GM18502 (cell line): ENCODE measurements at regions not wholly inside any gene's neighbourhood (a gene's known extent, or its start where the extent isn't known, plus 50 kb on each side); places are given as distances from the start of the nearest gene placed in this dataset.

Experiments
- ATAC-seq: cut with Tn5 transposase; IDR thresholded peaks from one replicate; pipeline ENCODE4 v1.9.1; 2021; ENCODE audit warnings: mild to moderate bottlenecking; ENCODE audit not compliant: unreplicated experiment, poor library complexity

GRCh38 chr2:160976797-160977196, 183.4 kb upstream of the TANK start:
- no peak for ATAC-seq

DNA sequence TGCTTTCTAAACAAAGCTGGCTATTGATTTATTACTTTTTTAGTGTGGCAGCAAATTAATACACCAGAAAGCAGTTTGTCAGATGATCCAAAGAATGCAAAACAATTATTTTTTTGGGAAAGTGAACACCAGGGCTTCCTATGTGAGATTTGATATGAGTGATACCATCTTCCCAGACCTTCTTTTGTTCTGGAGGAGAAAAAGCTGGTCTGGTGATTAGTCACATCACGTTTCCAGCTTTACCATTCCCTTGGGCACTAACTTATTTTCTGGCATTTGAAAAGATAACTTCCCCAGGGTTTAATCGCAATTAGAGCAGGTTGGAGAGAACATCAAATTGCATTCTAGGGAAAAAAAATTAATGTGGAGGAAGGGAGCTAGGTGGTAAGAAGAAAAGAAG, 182.9 kb upstream of the TANK start:
- ATAC-seq = no peak

GRCh38 chr2:160977854-160978253, 182.4 kb upstream of the TANK start:
- no peak for ATAC-seq

DNA sequence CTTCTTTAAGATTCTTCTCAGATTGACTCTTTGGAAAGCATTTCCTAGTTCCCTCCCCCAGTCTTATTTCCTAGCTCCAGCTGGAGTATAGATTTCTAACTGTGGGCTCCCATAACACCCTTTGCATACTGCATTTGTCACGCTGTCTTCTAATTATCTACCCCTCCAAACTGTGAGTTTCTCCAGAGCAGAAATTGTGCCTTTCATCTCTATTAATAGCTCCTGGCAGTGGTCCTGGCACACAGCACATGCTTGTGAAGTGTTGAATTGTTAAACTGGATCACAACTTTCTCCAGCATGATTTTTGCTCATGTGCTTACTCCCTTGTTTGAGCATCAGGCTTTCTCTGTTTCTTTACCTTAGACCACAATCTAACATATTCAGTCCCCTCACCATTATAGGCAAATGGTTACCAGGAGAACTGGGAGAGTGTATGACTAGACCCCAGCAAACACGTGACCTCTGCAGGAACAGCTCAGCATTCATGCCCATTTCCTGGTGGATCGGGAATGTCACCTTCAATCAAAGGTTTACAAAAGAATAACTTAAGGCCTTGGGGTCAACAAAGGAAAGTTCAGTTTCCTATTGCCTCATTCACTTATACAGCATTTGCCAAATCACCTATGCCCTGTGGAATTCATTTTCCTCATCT, 175.7 kb upstream of the TANK start:
- ATAC-seq = no peak

DNA sequence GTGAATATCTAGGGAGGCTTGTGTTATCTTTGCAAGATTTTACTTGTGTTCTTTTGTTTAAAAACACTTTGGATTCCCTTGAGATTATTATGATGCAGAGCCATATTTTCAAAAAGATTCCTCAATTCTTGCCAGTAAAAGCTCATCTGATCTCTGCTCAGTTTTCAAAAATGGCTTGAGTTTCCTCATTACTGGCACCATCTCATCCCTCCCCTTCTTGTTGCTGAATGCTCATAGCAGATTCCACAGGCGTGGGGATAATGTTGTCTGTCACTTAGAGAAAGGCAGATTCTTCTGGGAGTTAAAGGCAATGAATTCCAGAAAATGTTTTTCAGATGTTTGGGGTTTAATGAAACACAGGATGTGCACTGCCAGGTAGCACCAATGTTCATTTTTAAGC, 170.4 kb upstream of the TANK start:
- ATAC-seq = no peak

GRCh38 chr2:160993654-160994061, 166.6 kb upstream of the TANK start:
- ATAC-seq = no peak

DNA sequence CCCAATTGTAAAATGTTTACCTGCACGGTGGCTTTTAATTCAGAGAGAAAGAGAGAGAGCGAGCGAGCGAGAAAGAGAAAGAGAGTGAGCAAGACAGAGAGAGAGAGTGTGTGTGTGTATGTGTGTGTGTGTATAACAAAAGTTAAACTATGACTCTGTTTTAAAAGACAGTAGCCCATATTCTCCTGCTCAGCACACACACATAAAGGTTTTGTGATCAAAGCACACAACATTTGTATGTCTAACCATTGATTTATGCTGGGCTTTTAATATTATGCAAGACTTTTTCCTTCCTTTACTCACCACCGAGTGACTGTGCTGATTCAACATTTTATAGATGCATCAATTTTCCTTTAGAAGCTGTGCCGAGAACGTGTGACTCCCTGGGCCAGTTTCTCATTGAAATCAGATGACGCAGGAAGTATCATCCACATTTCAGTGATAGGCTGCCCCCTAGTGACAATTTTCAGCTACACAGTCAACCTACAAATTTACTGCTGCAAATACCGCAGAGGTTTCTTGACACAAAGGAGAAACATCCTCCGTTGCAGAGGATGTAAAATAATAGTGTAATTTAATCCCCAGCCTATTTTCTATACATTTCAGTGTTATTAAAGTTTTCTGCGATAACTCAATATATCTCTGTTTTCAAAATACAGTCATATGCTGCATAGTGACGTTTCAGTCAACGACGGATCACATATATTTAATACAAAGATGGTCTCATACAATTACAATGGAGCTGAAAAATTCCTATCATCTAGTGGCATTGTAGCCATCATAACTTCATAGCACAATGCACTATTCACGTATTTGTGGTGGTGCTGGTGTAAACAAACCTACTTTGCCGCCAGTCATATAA, 165.9 kb upstream of the TANK start:
- ATAC-seq = peak; percentile 92

GRCh38 chr2:160996584-160996983, 163.6 kb upstream of the TANK start:
- ATAC-seq = no peak

DNA sequence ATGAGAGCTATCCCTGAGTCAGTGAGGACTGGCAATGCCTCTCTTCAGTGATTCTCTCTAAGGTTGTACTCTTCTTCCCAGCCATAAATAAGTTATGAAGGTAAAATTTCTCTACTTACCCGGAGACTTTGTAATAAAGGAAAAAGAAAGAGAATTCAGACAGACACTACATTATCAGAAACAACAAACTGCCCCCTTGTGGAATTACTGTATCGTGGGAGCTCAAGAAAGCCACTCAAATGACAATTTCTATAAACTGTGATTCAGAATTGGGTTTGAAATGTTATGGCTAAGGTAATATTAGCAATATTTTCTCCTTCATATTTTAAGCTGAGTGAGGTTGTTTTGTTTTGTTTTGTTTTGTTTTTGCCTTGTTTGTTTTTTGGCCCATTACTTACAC, 155.8 kb upstream of the TANK start:
- no peak for ATAC-seq

DNA sequence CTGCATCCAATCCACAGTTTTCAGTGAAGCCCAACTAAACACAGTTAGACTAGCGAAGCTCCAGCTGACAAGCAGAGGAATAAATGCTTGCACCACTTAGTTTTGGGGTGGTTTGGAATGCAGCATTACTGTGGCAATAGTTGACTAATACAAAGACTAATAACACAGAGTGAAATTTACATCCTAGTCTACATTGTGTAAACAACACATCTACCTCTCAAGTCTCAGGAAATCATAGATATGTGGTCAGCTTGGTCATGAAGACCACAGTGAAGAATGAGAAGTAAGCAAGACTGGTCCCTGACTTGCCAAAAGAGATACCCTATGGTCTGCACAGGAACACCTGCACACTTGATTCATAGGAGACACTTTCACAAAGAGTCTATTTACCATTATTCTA, 155.1 kb upstream of the TANK start:
- ATAC-seq = no peak

DNA sequence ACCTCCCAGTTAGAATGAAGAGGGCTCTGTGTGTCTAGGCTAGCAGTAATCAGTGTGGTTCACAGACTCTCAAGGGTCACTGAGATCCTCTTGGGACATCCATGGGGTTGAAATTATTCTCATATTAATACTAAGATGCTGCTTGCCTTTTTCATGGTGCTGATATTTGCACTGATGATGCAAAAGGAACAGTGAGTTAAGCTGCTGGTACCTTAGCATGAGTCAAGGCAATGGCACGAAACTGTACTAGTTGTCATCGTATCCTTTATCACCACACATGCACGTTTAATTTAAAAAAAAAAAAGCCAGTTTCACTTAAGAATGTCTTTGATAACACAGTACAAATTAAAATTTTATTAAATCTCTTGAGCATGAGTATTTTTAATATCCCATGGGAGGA, 151.9 kb upstream of the TANK start:
- no peak for ATAC-seq

DNA sequence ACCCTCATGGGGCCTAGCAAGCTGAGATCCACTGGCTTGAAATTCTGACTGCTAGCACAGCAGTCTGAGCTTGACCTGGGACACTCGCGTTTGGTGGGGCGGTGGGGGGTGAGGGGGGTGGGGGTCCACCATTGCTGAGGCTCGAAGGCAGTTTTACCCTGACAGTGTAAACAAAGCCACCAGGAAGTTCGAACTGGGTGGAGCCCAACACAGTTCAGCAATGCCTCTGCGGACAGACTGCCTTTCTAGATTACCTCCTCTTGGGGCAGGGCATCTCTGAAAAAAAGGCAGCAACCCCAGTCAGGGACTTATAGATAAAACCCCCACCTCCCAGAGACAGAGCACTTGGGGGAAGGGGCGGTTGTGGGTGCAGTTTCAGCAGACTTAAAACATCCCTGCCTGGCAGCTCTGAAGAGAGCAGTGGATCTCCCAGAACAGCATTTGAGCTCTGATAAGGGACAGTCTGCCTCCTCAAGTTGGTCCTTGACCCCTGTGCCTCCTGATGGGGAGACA, 149.7 kb upstream of the TANK start:
- no peak for ATAC-seq

DNA sequence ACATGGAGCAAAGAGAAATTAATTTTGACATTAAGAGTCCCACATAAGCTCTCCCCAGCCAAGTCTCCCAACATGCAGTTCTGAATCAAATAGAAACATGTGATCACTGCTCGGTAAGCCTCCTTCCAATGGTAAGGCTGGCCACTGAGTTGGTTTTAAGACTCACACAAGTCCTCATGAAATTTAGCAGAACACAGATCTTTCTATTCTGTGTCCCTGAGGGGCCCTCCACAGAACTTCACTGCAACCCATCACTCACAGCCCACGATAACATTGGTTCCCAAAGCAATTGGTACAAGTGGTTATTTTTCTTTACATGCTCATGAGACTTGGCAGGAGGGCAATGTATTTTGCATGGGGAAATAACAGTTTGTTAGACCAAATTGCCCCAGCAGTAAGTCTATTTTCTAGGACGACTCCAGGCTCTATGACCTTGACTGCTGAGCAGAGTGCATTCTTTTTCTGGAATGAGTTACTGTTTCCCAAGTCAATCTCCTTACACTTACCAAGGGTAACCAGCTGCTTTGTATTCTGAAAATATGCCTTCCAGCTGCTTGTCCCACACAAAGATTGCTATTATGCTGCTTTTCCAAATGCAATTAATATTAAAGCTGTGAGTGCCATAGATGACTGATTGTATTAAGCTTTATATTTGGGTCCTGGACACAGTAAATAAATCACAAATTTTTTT, 142.3 kb upstream of the TANK start:
- ATAC-seq = no peak

DNA sequence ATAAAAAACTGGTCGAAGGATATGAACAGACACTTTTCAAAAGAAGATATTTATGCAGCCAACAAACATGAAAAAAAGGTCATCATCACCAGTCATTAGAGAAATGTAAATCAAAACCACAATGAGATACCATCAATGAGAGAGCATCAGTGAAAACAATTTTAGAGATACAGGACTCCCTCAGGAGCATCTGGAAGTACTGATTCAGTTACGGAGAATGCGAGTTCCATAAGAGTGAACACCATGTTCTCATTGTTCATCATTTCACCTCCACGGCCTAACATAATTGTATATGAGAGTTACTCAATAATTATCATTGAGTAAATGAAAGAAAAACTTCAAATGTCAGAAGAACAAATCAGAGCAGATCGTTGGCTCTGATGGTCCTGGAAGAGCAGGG, 140.9 kb upstream of the TANK start:
- no peak for ATAC-seq

GRCh38 chr2:161020437-161020836, 139.8 kb upstream of the TANK start:
- ATAC-seq = no peak

- ATAC-seq = no peak
These were observed 131.6 kb upstream of the TANK start for GRCh38 chr2:161028581-161028980.

DNA sequence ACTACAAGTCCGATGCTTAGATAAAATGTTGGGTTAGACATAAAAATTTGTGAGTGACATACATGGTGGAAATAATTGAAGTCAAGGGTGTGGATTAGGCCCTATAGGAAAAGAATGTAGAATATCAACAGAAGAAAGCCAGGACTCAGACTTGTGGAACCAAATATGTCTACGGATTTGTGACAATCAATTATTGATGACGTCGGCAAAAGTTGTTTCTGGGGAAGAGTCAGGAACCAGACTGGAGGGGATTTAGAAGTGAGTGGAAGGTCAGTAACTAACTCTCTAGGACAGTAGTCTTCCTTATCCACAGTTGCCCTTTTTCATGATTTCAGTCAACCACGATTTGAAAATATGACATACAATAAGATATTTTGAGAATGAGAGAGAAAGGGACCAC, 130.9 kb upstream of the TANK start:
- no peak for ATAC-seq

DNA sequence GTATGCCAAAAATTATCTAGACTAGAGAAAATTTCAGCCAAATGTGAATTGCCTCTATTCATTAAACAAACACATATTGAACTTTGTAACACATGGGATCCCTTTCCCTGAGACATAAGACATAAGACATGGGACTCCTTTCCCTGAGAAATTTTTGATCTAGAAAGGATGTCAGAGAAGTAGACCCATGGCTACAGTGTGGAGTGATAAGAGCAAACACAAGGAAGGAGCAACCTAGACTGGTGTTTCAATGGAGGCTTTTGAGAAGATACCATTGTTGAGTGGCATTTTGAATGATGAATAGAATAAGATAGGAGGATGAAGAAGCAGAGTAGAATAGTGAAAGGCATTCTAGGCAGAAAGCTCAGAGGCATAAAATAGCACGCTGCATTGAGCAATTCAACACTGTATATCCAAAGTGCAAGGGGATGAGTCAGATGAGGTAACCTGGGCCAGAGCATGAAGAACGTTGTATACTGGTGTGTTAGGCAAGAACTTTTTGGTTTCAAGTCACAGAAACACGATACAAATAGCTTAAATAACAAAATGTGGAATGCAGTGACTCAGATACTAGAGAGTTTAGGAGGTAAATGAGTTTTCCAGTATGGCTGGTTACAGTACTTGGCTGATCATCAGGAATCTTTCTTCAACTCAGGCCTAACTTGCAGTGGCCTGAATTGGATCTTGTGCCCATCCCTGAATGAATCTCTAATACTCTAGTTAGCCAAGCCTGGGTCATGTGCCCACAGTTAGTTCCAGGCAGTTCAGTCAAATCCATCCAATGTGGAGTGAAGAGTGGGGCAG, 129.8 kb upstream of the TANK start:
- ATAC-seq = no peak

DNA sequence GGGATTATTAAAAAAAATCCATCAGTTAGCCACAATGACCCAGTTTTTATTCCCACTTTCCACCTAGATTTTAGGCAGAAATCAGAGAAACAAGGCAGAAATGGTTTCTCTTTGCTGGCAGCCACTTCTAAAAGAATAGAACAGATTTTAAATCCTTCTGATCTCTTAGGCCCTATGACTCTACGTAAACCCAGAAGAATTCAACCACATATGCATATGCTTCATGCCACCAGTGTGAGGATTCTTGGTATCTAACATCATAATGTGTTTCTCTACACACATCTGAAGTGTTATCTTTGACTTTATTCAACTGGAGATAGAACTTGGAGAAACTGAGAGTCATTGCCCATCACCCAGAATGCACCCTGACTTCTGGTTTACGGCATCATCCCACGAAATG, 128.7 kb upstream of the TANK start:
- no peak for ATAC-seq

DNA sequence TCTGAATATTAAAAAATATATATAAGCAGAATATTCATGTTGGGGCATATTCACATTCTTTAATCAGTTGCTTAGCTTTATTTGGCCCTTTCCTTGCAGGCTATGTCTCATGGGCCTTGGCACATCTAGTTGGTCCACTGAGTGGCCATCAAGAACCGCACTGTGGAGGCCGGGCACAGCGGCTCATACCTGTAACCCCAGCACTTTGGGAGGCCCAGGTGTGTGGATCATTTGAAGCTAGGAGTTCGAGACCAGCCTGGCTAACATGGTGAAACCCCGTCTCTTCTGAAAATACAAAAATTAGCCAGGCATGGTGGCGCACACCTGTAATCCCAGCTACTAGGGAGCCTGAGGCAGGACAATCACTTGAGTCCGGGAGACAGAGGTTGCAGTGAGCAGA, 127.6 kb upstream of the TANK start:
- ATAC-seq = no peak
